HepG2 (cell line): ENCODE measurements at regions not wholly inside any gene's neighbourhood (a gene's known extent, or its start where the extent isn't known, plus 50 kb on each side); places are given as distances from the start of the nearest gene placed in this dataset.

ENCODE experiments used
- ATAC-seq: fragments of 200-7000 bp; cut with Tn5 transposase; 3 replicates; pipeline ENCODE4 v1.9.1; 2020; ENCODE audit warnings: mild to moderate bottlenecking, moderate library complexity
- BruUV-seq: library from RNA; stranded (reverse); fragments of 400-500 nt; replicated peaks from 2 replicates; lab custom pipeline; 2021; lab: Mats Ljungman, UMichigan
- CTCF ChIA-PET: fragments of 300-600 bp; formaldehyde crosslinking; extraction: SDS; loops from one replicate; lab custom pipeline; 2021; ENCODE audit warnings: low total read pairs, inconsistent platforms, low intra/inter-chr PET ratio; lab: Yijun Ruan, JAX
- POLR2A ChIA-PET: fragments of 350-600 bp; sonication (Branson Sonifier 250); formaldehyde crosslinking; loops from one replicate; lab custom pipeline; 2020; ENCODE audit warnings: antibody characterized with exemption, inconsistent platforms; lab: Yijun Ruan, JAX
- DNase-seq: peaks from one replicate; pipeline ENCODE4 v3.0.0-alpha.2; 2015; ENCODE audit warnings: low spot score
- FAIRE-seq: peaks from 3 replicates; lab custom pipeline; 2011; peaks lifted over from hg19 to GRCh38; lab: Jason Lieb, UNC
- H2AFZ ChIP-seq: one replicate; pipeline ENCODE4 v1.6.1; 2011; ENCODE audit warnings: low read length, inconsistent platforms
- H3K27ac ChIP-seq: fragments of 300-600 bp; 3 replicates; pipeline ENCODE4 v1.8.0; 2011; ENCODE audit warnings: mixed run types, mild to moderate bottlenecking, mixed read lengths, low read length, inconsistent platforms; ENCODE audit not compliant: insufficient read depth; ENCODE audit errors: extremely low read length
- H3K27me3 ChIP-seq, 2 experiments: fragments of 200-600 bp in 1 of 2; 2 replicates in 1 of 2; 3 replicates in 1 of 2; pipeline versions ENCODE4 v1.6.0 to v1.8.0; 2011; ENCODE audit warnings: low read length in 2 of 2, mild to moderate bottlenecking in 2 of 2, moderate library complexity in 2 of 2, inconsistent platforms in 1 of 2; ENCODE audit not compliant: insufficient read depth in 2 of 2, control insufficient read depth in 1 of 2
- H3K36me3 ChIP-seq, 2 experiments: fragments of 200-600 bp in 1 of 2; replicated peaks in 1 of 2; 2 replicates in 1 of 2; 3 replicates in 1 of 2; pipeline versions ENCODE4 v1.5.1 to v1.8.0; 2011; ENCODE audit warnings: low read length in 2 of 2, inconsistent platforms in 1 of 2; ENCODE audit not compliant: insufficient read depth in 2 of 2, control insufficient read depth in 1 of 2
- H3K4me1 ChIP-seq: 2 replicates; pipeline ENCODE4 v1.5.1; 2012; ENCODE audit warnings: low read length, inconsistent platforms; ENCODE audit not compliant: insufficient read depth
- H3K4me2 ChIP-seq: 2 replicates; pipeline ENCODE4 v1.6.0; 2011; ENCODE audit warnings: low read depth, low read length, inconsistent platforms
- H3K4me3 ChIP-seq, 3 experiments: fragments of 200-600 bp in 1 of 3; sonication (generic), shearing (Covaris generic) in 1 of 3; replicated peaks in 1 of 3; 2 replicates each; pipeline ENCODE4 v1.5.1; 2011 to 2016; ENCODE audit warnings: low read length in 3 of 3, inconsistent platforms in 2 of 3, low read depth in 2 of 3, mild to moderate bottlenecking in 2 of 3, control low read depth in 1 of 3, mixed read lengths in 1 of 3; ENCODE audit not compliant: insufficient read depth in 1 of 3
- H3K79me2 ChIP-seq: one replicate; pipeline ENCODE4 v1.6.1; 2011; ENCODE audit warnings: low read length, inconsistent platforms; ENCODE audit not compliant: insufficient read depth
- H3K9ac ChIP-seq: 2 replicates; pipeline ENCODE4 v1.6.0; 2011; ENCODE audit warnings: mild to moderate bottlenecking, low read depth, low read length, inconsistent platforms; ENCODE audit not compliant: insufficient read depth
- H3K9me3 ChIP-seq: 2 replicates; pipeline ENCODE4 v1.5.1; 2012; ENCODE audit warnings: mild to moderate bottlenecking, low read length
- H4K20me1 ChIP-seq: 2 replicates; pipeline ENCODE4 v1.6.0; 2011; ENCODE audit warnings: inconsistent platforms, mild to moderate bottlenecking, low read length, moderate library complexity; ENCODE audit not compliant: insufficient read depth
- ADNP ChIP-seq: sonication (generic); formaldehyde crosslinking; IDR thresholded peaks from 2 replicates; pipeline ENCODE4 v1.4.0; 2020; ENCODE audit warnings: missing genetic modification reagents
- CAMTA2 ChIP-seq: sonication (generic); formaldehyde crosslinking; IDR thresholded peaks from 2 replicates; pipeline ENCODE4 v1.4.0; 2020; ENCODE audit warnings: mild to moderate bottlenecking, missing genetic modification reagents, borderline replicate concordance
- DPF2 ChIP-seq: sonication (generic); formaldehyde crosslinking; IDR thresholded peaks from 2 replicates; pipeline ENCODE4 v1.4.0; 2020; ENCODE audit warnings: mild to moderate bottlenecking, low read depth, missing genetic modification reagents, borderline replicate concordance
- KLF11 ChIP-seq: IDR thresholded peaks from 2 replicates; pipeline ENCODE4 v1.6.1; 2016; ENCODE audit warnings: missing compliant biosample characterization
- MZF1 ChIP-seq: sonication (generic); formaldehyde crosslinking; IDR thresholded peaks from 2 replicates; pipeline ENCODE4 v1.8.1; 2023; ENCODE audit warnings: mild to moderate bottlenecking, missing genetic modification reagents, borderline replicate concordance
- NFATC3 ChIP-seq: sonication (generic); formaldehyde crosslinking; IDR thresholded peaks from 2 replicates; pipeline ENCODE4 v1.5.1; 2020; ENCODE audit warnings: mild to moderate bottlenecking, missing genetic modification reagents
- ONECUT2 ChIP-seq: sonication (generic); formaldehyde crosslinking; IDR thresholded peaks from 2 replicates; pipeline ENCODE4 v1.4.0; 2020; ENCODE audit warnings: missing genetic modification reagents
- RELA ChIP-seq: sonication (generic); formaldehyde crosslinking; IDR thresholded peaks from 2 replicates; pipeline ENCODE4 v1.4.0; 2020; ENCODE audit warnings: missing genetic modification reagents
- RFXAP ChIP-seq: sonication (generic); formaldehyde crosslinking; IDR thresholded peaks from 2 replicates; pipeline ENCODE4 v1.4.0; 2020; ENCODE audit warnings: missing genetic modification reagents, borderline replicate concordance
- SMAD1 ChIP-seq: sonication (generic); formaldehyde crosslinking; IDR thresholded peaks from 2 replicates; pipeline ENCODE4 v1.4.0; 2020; ENCODE audit warnings: missing genetic modification reagents, low read depth, mild to moderate bottlenecking, borderline replicate concordance
- ZNF557 ChIP-seq: sonication (generic); formaldehyde crosslinking; IDR thresholded peaks from 2 replicates; pipeline ENCODE4 v1.4.0; 2020; ENCODE audit warnings: missing genetic modification reagents
- ZNF607 ChIP-seq: sonication (generic); formaldehyde crosslinking; IDR thresholded peaks from 2 replicates; pipeline ENCODE4 v1.5.1; 2020; ENCODE audit warnings: missing genetic modification reagents, mild to moderate bottlenecking, borderline replicate concordance
- ZNF619 ChIP-seq: sonication (generic); formaldehyde crosslinking; IDR thresholded peaks from 2 replicates; pipeline ENCODE4 v1.4.0; 2020; ENCODE audit warnings: mild to moderate bottlenecking, missing genetic modification reagents
- WGBS: methylation state at CpG from one replicate; pipeline ENCODE4 v1.1.6; 2017; ENCODE audit warnings: low lambda C conversion rate; 5-methylcytosine and 5-hydroxymethylcytosine counted together
- in situ Hi-C: cut with HindIII; loops from 2 replicates; pipeline ENCODE4 v1.10.0; 2017; ENCODE audit warnings: low pct_unique_long_range_greater_than_20kb; ENCODE audit not compliant: extremely low pct_ligation_motif_present
- intact Hi-C: fragments of 100-400 bp; cut with micrococcal nuclease; formaldehyde crosslinking; loops from one replicate; pipeline ENCODE4 v1.10.0; 2022; ENCODE audit not compliant: unreplicated experiment
- TF ChIP-seq, protein P1 (sequence below): sonication (generic); formaldehyde crosslinking; IDR thresholded peaks from 2 replicates; pipeline ENCODE4 v1.4.0; 2020; ENCODE audit warnings: mild to moderate bottlenecking, missing genetic modification reagents, borderline replicate concordance
- TF ChIP-seq, protein P2 (sequence below): IDR thresholded peaks from 2 replicates; pipeline ENCODE4 v1.6.1; 2016; ENCODE audit warnings: missing compliant biosample characterization, missing genetic modification reagents, borderline replicate concordance
- TF ChIP-seq, protein P3 (sequence below): sonication (generic); formaldehyde crosslinking; conservative IDR thresholded peaks from 2 replicates; pipeline ENCODE4 v1.4.0; 2020; ENCODE audit warnings: missing genetic modification reagents

DNA sequence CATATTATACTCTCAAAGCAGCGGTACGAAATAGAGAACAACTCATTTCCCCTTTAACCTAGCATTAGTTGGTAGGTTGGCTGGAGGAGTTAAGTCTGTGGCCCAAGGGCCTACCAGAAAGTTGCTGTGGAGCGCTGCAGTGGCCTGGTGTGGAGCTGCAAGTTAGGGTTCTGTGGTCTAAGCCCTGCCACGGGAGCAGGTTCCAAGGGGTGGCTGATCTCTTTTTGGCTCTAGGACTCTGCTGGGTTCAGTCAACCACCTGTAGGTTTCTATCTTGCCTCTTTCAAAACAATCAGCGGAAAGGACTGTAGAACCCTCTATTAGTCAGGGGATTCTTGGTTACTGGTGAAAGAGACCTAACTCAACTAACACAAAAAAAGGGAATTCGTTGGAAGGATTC is 54.5 kb upstream of the TULP4 start:
- in situ Hi-C loops (no loop called here), intact Hi-C loops (no loop called here)
- no peaks in the 10 kb centered on the region for H3K9me3 ChIP-seq
- H3K4me2 ChIP-seq, result no peak overlapping the region
- peaks cover 10 to 43% of the 10 kb centered on the region in 2 experiments for H3K36me3 ChIP-seq
- 96% methylated on average over 6 of the region's 6 CpGs for WGBS
- ATAC-seq (no peak), DNase-seq (no peak), FAIRE-seq (no peak)
- TF ChIP-seq KLF11 (CRISPR knock-in tag), result no peak
- TF ChIP-seq, protein P1, sequence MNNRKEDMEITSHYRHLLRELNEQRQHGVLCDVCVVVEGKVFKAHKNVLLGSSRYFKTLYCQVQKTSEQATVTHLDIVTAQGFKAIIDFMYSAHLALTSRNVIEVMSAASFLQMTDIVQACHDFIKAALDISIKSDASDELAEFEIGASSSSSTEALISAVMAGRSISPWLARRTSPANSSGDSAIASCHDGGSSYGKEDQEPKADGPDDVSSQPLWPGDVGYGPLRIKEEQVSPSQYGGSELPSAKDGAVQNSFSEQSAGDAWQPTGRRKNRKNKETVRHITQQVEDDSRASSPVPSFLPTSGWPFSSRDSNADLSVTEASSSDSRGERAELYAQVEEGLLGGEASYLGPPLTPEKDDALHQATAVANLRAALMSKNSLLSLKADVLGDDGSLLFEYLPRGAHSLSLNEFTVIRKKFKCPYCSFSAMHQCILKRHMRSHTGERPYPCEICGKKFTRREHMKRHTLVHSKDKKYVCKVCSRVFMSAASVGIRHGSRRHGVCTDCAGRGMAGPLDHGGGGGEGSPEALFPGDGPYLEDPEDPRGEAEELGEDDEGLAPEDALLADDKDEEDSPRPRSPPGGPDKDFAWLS (CRISPR knock-in tag), result no peak
- TF ChIP-seq DPF2 (CRISPR knock-in tag), result no peak
- H4K20me1 ChIP-seq, result peaks cover under 1% of the 10 kb centered on the region
- CTCF ChIA-PET, result no interaction called here
- H3K4me3 ChIP-seq, result no peak overlapping the region
- H2AFZ ChIP-seq, result no peak overlapping the region
- no peak overlapping the region for H3K9ac ChIP-seq
- H3K79me2 ChIP-seq, result peaks cover 95% of the 10 kb centered on the region
- peaks cover 14% of the 10 kb centered on the region; the same call in 1 of the 2 replicates for H3K4me1 ChIP-seq
- no peaks in the 10 kb centered on the region for H3K27me3 ChIP-seq
- H3K27ac ChIP-seq, result no peak overlapping the region
- POLR2A ChIA-PET, result no interaction called here
- no TSS peak for BruUV-seq

DNA sequence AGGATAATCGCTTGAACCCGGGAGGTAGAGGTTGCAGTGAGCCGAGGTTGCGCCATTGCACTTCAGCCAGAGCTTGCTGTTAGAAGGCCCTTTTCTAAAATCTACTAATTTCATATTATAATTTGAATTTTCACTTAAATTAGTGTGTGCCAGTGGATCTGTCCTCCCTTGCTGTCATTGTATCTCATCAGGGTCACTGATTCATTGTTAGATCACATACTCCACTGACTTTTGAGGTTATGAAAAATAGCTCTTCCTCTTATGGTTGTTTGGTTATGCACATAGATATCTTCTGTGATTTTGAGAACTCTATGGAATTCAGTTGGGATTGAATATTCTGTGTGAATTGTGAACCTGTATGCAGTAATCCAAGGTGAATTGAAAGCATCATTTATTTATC is 53.1 kb upstream of the TULP4 start:
- no peaks in the 10 kb centered on the region for H3K27me3 ChIP-seq
- no peak overlapping the region for H3K4me2 ChIP-seq
- H3K9me3 ChIP-seq, result no peaks in the 10 kb centered on the region
- H4K20me1 ChIP-seq, result no peaks in the 10 kb centered on the region; the same call in 1 of the 2 replicates
- FAIRE-seq, result no peak
- H3K9ac ChIP-seq, result no peak overlapping the region
- no peak for ATAC-seq
- H3K4me1 ChIP-seq, result peaks cover 14% of the 10 kb centered on the region; the same call in 1 of the 2 replicates
- H3K79me2 ChIP-seq, result peaks cover 90% of the 10 kb centered on the region
- TF ChIP-seq ZNF557 (no peak), SMAD1 (CRISPR knock-in tag) (no peak), RFXAP (CRISPR knock-in tag) (no peak), ADNP (no peak), ZNF619 (no peak), ZNF607 (CRISPR knock-in tag) (no peak), ONECUT2 (CRISPR knock-in tag) (no peak), MZF1 (CRISPR knock-in tag) (no peak), NFATC3 (CRISPR knock-in tag) (no peak), RELA (CRISPR knock-in tag) (no peak), CAMTA2 (CRISPR knock-in tag) (no peak)
- TF ChIP-seq, protein P2, sequence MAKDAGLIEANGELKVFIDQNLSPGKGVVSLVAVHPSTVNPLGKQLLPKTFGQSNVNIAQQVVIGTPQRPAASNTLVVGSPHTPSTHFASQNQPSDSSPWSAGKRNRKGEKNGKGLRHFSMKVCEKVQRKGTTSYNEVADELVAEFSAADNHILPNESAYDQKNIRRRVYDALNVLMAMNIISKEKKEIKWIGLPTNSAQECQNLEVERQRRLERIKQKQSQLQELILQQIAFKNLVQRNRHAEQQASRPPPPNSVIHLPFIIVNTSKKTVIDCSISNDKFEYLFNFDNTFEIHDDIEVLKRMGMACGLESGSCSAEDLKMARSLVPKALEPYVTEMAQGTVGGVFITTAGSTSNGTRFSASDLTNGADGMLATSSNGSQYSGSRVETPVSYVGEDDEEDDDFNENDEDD, result no peak
- TF ChIP-seq, protein P3, sequence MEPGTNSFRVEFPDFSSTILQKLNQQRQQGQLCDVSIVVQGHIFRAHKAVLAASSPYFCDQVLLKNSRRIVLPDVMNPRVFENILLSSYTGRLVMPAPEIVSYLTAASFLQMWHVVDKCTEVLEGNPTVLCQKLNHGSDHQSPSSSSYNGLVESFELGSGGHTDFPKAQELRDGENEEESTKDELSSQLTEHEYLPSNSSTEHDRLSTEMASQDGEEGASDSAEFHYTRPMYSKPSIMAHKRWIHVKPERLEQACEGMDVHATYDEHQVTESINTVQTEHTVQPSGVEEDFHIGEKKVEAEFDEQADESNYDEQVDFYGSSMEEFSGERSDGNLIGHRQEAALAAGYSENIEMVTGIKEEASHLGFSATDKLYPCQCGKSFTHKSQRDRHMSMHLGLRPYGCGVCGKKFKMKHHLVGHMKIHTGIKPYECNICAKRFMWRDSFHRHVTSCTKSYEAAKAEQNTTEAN (CRISPR knock-in tag), result no peak
- 99% methylated on average over 4 of the region's 4 CpGs for WGBS
- BruUV-seq, result no TSS peak
- no peak overlapping the region for H2AFZ ChIP-seq
- in situ Hi-C loops (no loop called here), intact Hi-C loops (no loop called here)
- ChIA-PET POLR2A (interaction anchor here (1.2 kb wide), 1 partner anchor 11 kb away, joined by 3 read pairs; no protein-coding TSS in a partner anchor), CTCF (no interaction called here)
- peaks cover 10 to 37% of the 10 kb centered on the region in 2 experiments for H3K36me3 ChIP-seq
- H3K4me3 ChIP-seq, result no peak overlapping the region
- no peak for DNase-seq
- H3K27ac ChIP-seq, result no peak overlapping the region
